IMR-90 (cell line): ENCODE measurements at regions not wholly inside any gene's neighbourhood (a gene's known extent, or its start where the extent isn't known, plus 50 kb on each side); places are given as distances from the start of the nearest gene placed in this dataset.

Experiments used
- ATAC-seq: fragments of 200-7000 bp; cut with Tn5 transposase; 2 replicates; pipeline ENCODE4 v1.9.1; 2020; ENCODE audit warnings: low read depth, mild to moderate bottlenecking, moderate library complexity
- BruUV-seq: library from RNA; stranded (reverse); fragments of 400-500 nt; replicated peaks from 2 replicates; lab custom pipeline; 2021; lab: Mats Ljungman, UMichigan
- CTCF ChIA-PET: fragments of 300-600 bp; formaldehyde crosslinking; extraction: SDS; loops from one replicate; lab custom pipeline; 2021; ENCODE audit warnings: antibody characterized with exemption; lab: Yijun Ruan, JAX
- POLR2A ChIA-PET: fragments of 300-600 bp; sonication (Branson Sonifier 250); formaldehyde crosslinking; loops from one replicate; lab custom pipeline; 2022; ENCODE audit warnings: antibody characterized with exemption; ENCODE audit not compliant: unreplicated experiment; lab: Charles Lee
- DNase-seq: peaks from one replicate; pipeline ENCODE4 v3.0.0; 2013
- H2AFZ ChIP-seq: replicated peaks from 2 replicates; pipeline ENCODE3; 2013; ENCODE audit warnings: low read length, mild to moderate bottlenecking; ENCODE audit not compliant: poor library complexity
- H2AK5ac ChIP-seq: 2 replicates; pipeline ENCODE4 v1.6.1; 2013; ENCODE audit warnings: low read depth, low read length, inconsistent platforms
- H2AK9ac ChIP-seq: replicated peaks from 2 replicates; pipeline ENCODE3; 2013; ENCODE audit warnings: mild to moderate bottlenecking, low read depth, low read length, moderate library complexity; ENCODE audit not compliant: poor library complexity
- H2BK120ac ChIP-seq: 2 replicates; pipeline ENCODE4 v1.6.1; 2013; ENCODE audit warnings: low read depth, low read length, inconsistent platforms
- H2BK15ac ChIP-seq: 3 replicates; pipeline ENCODE4 v1.6.1; 2013; ENCODE audit warnings: low read depth, low read length, inconsistent platforms
- H2BK20ac ChIP-seq: 2 replicates; pipeline ENCODE4 v1.6.1; 2013; ENCODE audit warnings: low read depth, mild to moderate bottlenecking, inconsistent platforms, low read length, moderate library complexity
- H2BK5ac ChIP-seq: 2 replicates; pipeline ENCODE4 v1.6.1; 2013; ENCODE audit warnings: mild to moderate bottlenecking, low read depth, low read length, inconsistent platforms; ENCODE audit not compliant: poor library complexity, severe bottlenecking
- H3K14ac ChIP-seq: replicated peaks from 2 replicates; pipeline ENCODE4 v1.6.1; 2013; ENCODE audit warnings: low read depth, low read length, inconsistent platforms
- H3K18ac ChIP-seq: 2 replicates; pipeline ENCODE4 v1.6.1; 2013; ENCODE audit warnings: low read depth, low read length, control low read depth
- H3K23ac ChIP-seq: 2 replicates; pipeline ENCODE4 v1.6.1; 2013; ENCODE audit warnings: low read depth, low read length, inconsistent platforms
- H3K27ac ChIP-seq: 2 replicates; pipeline ENCODE4 v1.5.1; 2013; ENCODE audit warnings: mild to moderate bottlenecking, control low read depth, low read length; ENCODE audit not compliant: insufficient read depth
- H3K27me3 ChIP-seq: 2 replicates; pipeline ENCODE4 v1.6.1; 2013; ENCODE audit warnings: low read length; ENCODE audit not compliant: control insufficient read depth, insufficient read depth
- H3K36me3 ChIP-seq: 2 replicates; pipeline ENCODE4 v1.6.1; 2013; ENCODE audit warnings: low read length, mixed read lengths; ENCODE audit not compliant: control insufficient read depth, insufficient read depth
- H3K4ac ChIP-seq: 2 replicates; pipeline ENCODE4 v1.6.1; 2013; ENCODE audit warnings: low read depth, low read length, inconsistent platforms
- H3K4me1 ChIP-seq: 2 replicates; pipeline ENCODE4 v1.6.1; 2013; ENCODE audit warnings: low read length, mixed read lengths; ENCODE audit not compliant: control insufficient read depth, insufficient read depth
- H3K4me2 ChIP-seq: 2 replicates; pipeline ENCODE4 v1.6.1; 2013; ENCODE audit warnings: low read depth, mild to moderate bottlenecking, control low read depth, low read length, moderate library complexity
- H3K4me3 ChIP-seq: 2 replicates; pipeline ENCODE4 v1.5.1; 2013; ENCODE audit warnings: low read depth, mild to moderate bottlenecking, control low read depth, low read length, moderate library complexity; ENCODE audit not compliant: insufficient read depth
- H3K56ac ChIP-seq: 2 replicates; pipeline ENCODE4 v1.6.1; 2013; ENCODE audit warnings: low read length, inconsistent platforms; ENCODE audit not compliant: insufficient read depth; ENCODE audit errors: extremely low read depth
- H3K79me1 ChIP-seq, 2 experiments: 2 replicates each; pipeline ENCODE4 v1.6.1; 2013; ENCODE audit warnings: low read length in 2 of 2, inconsistent platforms in 1 of 2, low read depth in 1 of 2
- H3K9ac ChIP-seq: 2 replicates; pipeline ENCODE4 v1.6.1; 2013; ENCODE audit warnings: low read depth, low read length, control low read depth
- H3K9me1 ChIP-seq: 2 replicates; pipeline ENCODE4 v1.6.1; 2013; ENCODE audit warnings: low read length, inconsistent platforms; ENCODE audit not compliant: insufficient read depth
- H3K9me3 ChIP-seq: 2 replicates; pipeline ENCODE4 v1.6.1; 2013; ENCODE audit warnings: low read length; ENCODE audit not compliant: control insufficient read depth, insufficient read depth
- H4K20me1 ChIP-seq: 2 replicates; pipeline ENCODE4 v1.6.1; 2013; ENCODE audit warnings: low read length, inconsistent platforms; ENCODE audit not compliant: insufficient read depth
- H4K5ac ChIP-seq: 2 replicates; pipeline ENCODE4 v1.6.1; 2013; ENCODE audit warnings: mild to moderate bottlenecking, low read depth, low read length, control low read depth
- H4K8ac ChIP-seq, 2 experiments: 2 replicates each; pipeline ENCODE4 v1.6.1; 2013; ENCODE audit warnings: low read depth in 2 of 2, low read length in 2 of 2, control low read depth in 1 of 2, inconsistent platforms in 1 of 2
- H4K91ac ChIP-seq: 2 replicates; pipeline ENCODE4 v1.6.1; 2013; ENCODE audit warnings: low read depth, low read length, inconsistent platforms; ENCODE audit not compliant: insufficient read depth
- BHLHE40 ChIP-seq: fragments of 150-350 bp; IDR thresholded peaks from 2 replicates; pipeline ENCODE4 v1.6.1; 2016; ENCODE audit warnings: mild to moderate bottlenecking, low read depth, low read length
- CHD1 ChIP-seq: IDR thresholded peaks from 2 replicates; pipeline ENCODE4 v1.6.1; 2012; ENCODE audit warnings: low read depth, low read length, improper control_type of control experiment
- FOS ChIP-seq: fragments of 150-350 bp; IDR thresholded peaks from 2 replicates; pipeline ENCODE4 v1.6.1; 2016; ENCODE audit warnings: low read depth, low read length
- MAFK ChIP-seq: IDR thresholded peaks from 2 replicates; pipeline ENCODE4 v1.6.1; 2012; ENCODE audit warnings: low read depth, low read length, improper control_type of control experiment
- MAZ ChIP-seq: IDR thresholded peaks from 2 replicates; pipeline ENCODE4 v1.6.1; 2012; ENCODE audit warnings: low read depth, mild to moderate bottlenecking, low read length, improper control_type of control experiment, moderate library complexity, borderline replicate concordance
- MXI1 ChIP-seq: IDR thresholded peaks from 2 replicates; pipeline ENCODE4 v1.6.1; 2012; ENCODE audit warnings: low read depth, mild to moderate bottlenecking, low read length, moderate library complexity, borderline replicate concordance
- NFE2L2 ChIP-seq: fragments of 150-350 bp; IDR thresholded peaks from 2 replicates; pipeline ENCODE4 v1.6.1; 2016; ENCODE audit warnings: low read depth, mild to moderate bottlenecking, low read length
- POLR2A ChIP-seq: IDR thresholded peaks from 2 replicates; pipeline ENCODE4 v1.6.1; 2012; ENCODE audit warnings: mild to moderate bottlenecking, low read depth, low read length
- RAD21 ChIP-seq: IDR thresholded peaks from 2 replicates; pipeline ENCODE4 v1.6.1; 2012; ENCODE audit warnings: low read length, improper control_type of control experiment
- RCOR1 ChIP-seq: IDR thresholded peaks from 2 replicates; pipeline ENCODE4 v1.6.1; 2012; ENCODE audit warnings: mild to moderate bottlenecking, low read length, improper control_type of control experiment; ENCODE audit not compliant: insufficient replicate concordance
- RFX5 ChIP-seq: IDR thresholded peaks from 2 replicates; pipeline ENCODE4 v1.8.0; 2012; ENCODE audit warnings: low read depth, mild to moderate bottlenecking, low read length, moderate library complexity
- SMC3 ChIP-seq: fragments of 150-350 bp; IDR thresholded peaks from 2 replicates; pipeline ENCODE4 v1.6.1; 2016; ENCODE audit warnings: low read depth, mild to moderate bottlenecking, antibody characterized with exemption, low read length, moderate library complexity
- WGBS, 2 experiments: methylation state at CpG; one replicate each; pipeline versions ENCODE4 v1.1.5 to v1.1.7; 2013; ENCODE audit warnings: missing lambda C conversion rate in 2 of 2; ENCODE audit not compliant: insufficient read length in 1 of 2; ENCODE audit errors: extremely low coverage in 2 of 2; 5-methylcytosine and 5-hydroxymethylcytosine counted together
- dilution Hi-C: fragments of 300-500 bp; cut with HindIII; formaldehyde crosslinking; loops from one replicate; pipeline ENCODE4 v1.14.3; 2018; ENCODE audit warnings: low sequenced_read_pairs; ENCODE audit not compliant: unreplicated experiment
- in situ Hi-C: fragments of 300-500 bp; cut with MboI; formaldehyde crosslinking; loops from 3 replicates; pipeline ENCODE4 v1.14.3; 2019; ENCODE audit warnings: low sequenced_read_pairs, inconsistent platforms, mixed read lengths
- intact Hi-C: fragments of 100-400 bp; cut with micrococcal nuclease; formaldehyde crosslinking; loops from 2 replicates; pipeline ENCODE4 v1.10.0; 2022
- TF ChIP-seq, protein P1 (sequence below): fragments of 150-350 bp; IDR thresholded peaks from 2 replicates; pipeline ENCODE4 v1.6.1; 2017; ENCODE audit warnings: mild to moderate bottlenecking, antibody characterized with exemption, low read length, low read depth

DNA sequence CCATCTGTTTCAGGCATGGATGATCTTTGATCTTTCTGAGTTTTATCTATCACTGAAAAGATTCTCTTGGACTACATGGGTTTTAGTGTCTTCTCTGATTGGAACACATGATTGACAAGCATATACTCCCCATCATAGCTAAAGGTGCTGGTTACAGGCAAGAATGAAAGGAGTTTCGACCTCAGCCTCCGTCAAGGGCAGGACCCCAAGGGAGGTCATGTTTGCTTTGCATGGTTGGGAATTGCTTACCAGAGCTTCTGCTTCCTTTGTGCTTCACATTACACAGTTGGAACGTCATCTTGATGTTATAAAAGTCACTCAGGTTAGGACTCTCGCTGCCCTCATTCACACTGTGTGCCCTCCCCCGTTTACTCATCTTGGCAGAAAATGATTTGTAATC is 287.7 kb downstream of the PIK3C3 start:
- Histone ChIP-seq H3K36me3 (no peaks in the 10 kb centered on the region), H3K4me2 (no peak overlapping the region), H3K9me3 (peaks cover 1% of the 10 kb centered on the region; the same call in 1 of the 2 replicates), H2AFZ (no peak overlapping the region), H3K14ac (no peak overlapping the region), H4K91ac (no peak overlapping the region), H3K9me1 (no peaks in the 10 kb centered on the region), H3K4me3 (no peak overlapping the region), H2BK15ac (no peak overlapping the region), H2AK9ac (no peak overlapping the region), H4K8ac (no peak overlapping the region), H2AK5ac (no peak overlapping the region), H3K4me1 (no peaks in the 10 kb centered on the region), H3K79me1 (no peaks in the 10 kb centered on the region), H2BK5ac (no peak overlapping the region), H4K5ac (no peak overlapping the region), H3K27ac (no peak overlapping the region), H3K56ac (no peak overlapping the region), H2BK20ac (no peak overlapping the region), H3K9ac (no peak overlapping the region), H3K23ac (no peak overlapping the region), H3K18ac (no peak overlapping the region), H3K4ac (no peak overlapping the region), H3K27me3 (no peaks in the 10 kb centered on the region), H2BK120ac (no peak overlapping the region), H4K20me1 (no peaks in the 10 kb centered on the region)
- BruUV-seq = no TSS peak
- TF ChIP-seq FOS (no peak), POLR2A (no peak), MAZ (no peak), SMC3 (no peak), RAD21 (no peak), RCOR1 (no peak), BHLHE40 (no peak), CHD1 (no peak), NFE2L2 (no peak), MXI1 (no peak), MAFK (no peak), RFX5 (no peak)
- TF ChIP-seq, protein P1, sequence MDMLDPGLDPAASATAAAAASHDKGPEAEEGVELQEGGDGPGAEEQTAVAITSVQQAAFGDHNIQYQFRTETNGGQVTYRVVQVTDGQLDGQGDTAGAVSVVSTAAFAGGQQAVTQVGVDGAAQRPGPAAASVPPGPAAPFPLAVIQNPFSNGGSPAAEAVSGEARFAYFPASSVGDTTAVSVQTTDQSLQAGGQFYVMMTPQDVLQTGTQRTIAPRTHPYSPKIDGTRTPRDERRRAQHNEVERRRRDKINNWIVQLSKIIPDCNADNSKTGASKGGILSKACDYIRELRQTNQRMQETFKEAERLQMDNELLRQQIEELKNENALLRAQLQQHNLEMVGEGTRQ = no peak
- CTCF ChIA-PET = no interaction called here
- no CpG with 5 or more reads among the region's 5 CpGs for WGBS, 2 experiments
- dilution Hi-C loops = no loop called here
- ATAC-seq (no peak), DNase-seq (no peak)
- intact Hi-C loops = no loop called here
- in situ Hi-C loops = no loop called here
- POLR2A ChIA-PET = no interaction called here
